Liver (tissue), 3 donors: ENCODE measurements at regions not wholly inside any gene's neighbourhood (a gene's known extent, or its start where the extent isn't known, plus 50 kb on each side); places are given as distances from the start of the nearest gene placed in this dataset.

ENCODE experiments used
- ATF3 ChIP-seq: IDR thresholded peaks from 2 replicates; pipeline ENCODE4 v1.6.1; 2016; ENCODE audit warnings: antibody characterized with exemption
- CTCF ChIP-seq: fragments of 150-350 bp; IDR thresholded peaks from 2 replicates; pipeline ENCODE4 v1.5.1; 2017; ENCODE audit warnings: improper control_type of control experiment, low read depth, low read length; ENCODE audit not compliant: missing input control
- EGR1 ChIP-seq, 2 donors: IDR thresholded peaks; 2 replicates each; pipeline ENCODE4 v1.6.1; 2016 to 2018; ENCODE audit warnings: antibody characterized with exemption in 2 of 2, low read depth in 2 of 2
- GABPA ChIP-seq, 2 donors: IDR thresholded peaks in 1 of 2; conservative IDR thresholded peaks in 1 of 2; 2 replicates each; pipeline ENCODE4 v1.6.1; 2016; ENCODE audit warnings: antibody characterized with exemption in 2 of 2, mild to moderate bottlenecking in 1 of 2, moderate library complexity in 1 of 2
- HNF4G ChIP-seq: IDR thresholded peaks from 2 replicates; pipeline ENCODE4 v1.6.1; 2016; ENCODE audit warnings: antibody characterized with exemption
- JUND ChIP-seq, 2 donors: IDR thresholded peaks; 2 replicates each; pipeline ENCODE4 v1.6.1; 2016; ENCODE audit warnings: antibody characterized with exemption in 2 of 2
- MAX ChIP-seq: IDR thresholded peaks from 2 replicates; pipeline ENCODE4 v1.6.1; 2016; ENCODE audit warnings: antibody characterized with exemption
- RAD21 ChIP-seq, 2 donors: IDR thresholded peaks; 2 replicates each; pipeline ENCODE4 v1.6.1; 2016; ENCODE audit warnings: antibody characterized with exemption in 2 of 2, mild to moderate bottlenecking in 2 of 2
- REST ChIP-seq: IDR thresholded peaks from 2 replicates; pipeline ENCODE4 v1.6.1; 2016; ENCODE audit warnings: antibody characterized with exemption, mild to moderate bottlenecking
- RXRA ChIP-seq, 2 donors: IDR thresholded peaks; 2 replicates each; pipeline ENCODE4 v1.6.1; 2017 to 2018; ENCODE audit warnings: antibody characterized with exemption in 2 of 2, mild to moderate bottlenecking in 1 of 2
- SP1 ChIP-seq: IDR thresholded peaks from 2 replicates; pipeline ENCODE4 v1.6.1; 2018; ENCODE audit warnings: antibody characterized with exemption, mild to moderate bottlenecking
- TAF1 ChIP-seq: conservative IDR thresholded peaks from 2 replicates; pipeline ENCODE4 v1.6.1; 2016; ENCODE audit warnings: antibody characterized with exemption, mild to moderate bottlenecking
- YY1 ChIP-seq: IDR thresholded peaks from 2 replicates; pipeline ENCODE4 v1.6.1; 2016; ENCODE audit warnings: antibody characterized with exemption, mild to moderate bottlenecking
- donor health status: healthy.
- donor health status: healthy.

- TF ChIP-seq CTCF (no peak), RXRA (IDR thresholded peaks at IDR 0.05) (no peak), MAX (no peak), EGR1 (IDR thresholded peaks at IDR 0.05; ENCODE audit: low read depth in 2 of 2) (no peak), YY1 (no peak), RAD21 (IDR thresholded peaks at IDR 0.05) (no peak), HNF4G (no peak), TAF1 (no peak), REST (no peak), JUND (IDR thresholded peaks at IDR 0.05) (no peak), ATF3 (no peak), GABPA (IDR thresholded peaks at IDR 0.05 in 1 of 2, conservative IDR thresholded peaks at IDR 0.05 in 1 of 2) (no peak), SP1 (no peak)
These were observed 331.1 kb upstream of the KLF12 start for GRCh38 chr13:74465271-74465670.
